AG04450 (cell line): ENCODE measurements at regions not wholly inside any gene's neighbourhood (a gene's known extent, or its start where the extent isn't known, plus 50 kb on each side); places are given as distances from the start of the nearest gene placed in this dataset.
A peak's percentile ranks its signal among the peaks of the same experiment; 100 is the strongest.

Experiments used
- CTCF ChIA-PET: fragments of 300-600, 350-600 bp; formaldehyde crosslinking; extraction: SDS; loops from one replicate; lab custom pipeline; 2022; ENCODE audit warnings: antibody characterized with exemption, inconsistent platforms; lab: Charles Lee
- POLR2A ChIA-PET: fragments of 350-600 bp; formaldehyde crosslinking; extraction: SDS; loops from one replicate; lab custom pipeline; 2021; ENCODE audit warnings: antibody characterized with exemption, inconsistent platforms; lab: Yijun Ruan, JAX
- DNase-seq: peaks from one replicate; pipeline ENCODE4 v3.0.0-alpha.2; 2011; ENCODE audit warnings: low read depth, low spot score
- H3K27ac ChIP-seq: one replicate; pipeline ENCODE4 v1.5.1; 2012; ENCODE audit warnings: low read depth, low read length, control low read depth
- H3K27me3 ChIP-seq: one replicate; pipeline ENCODE4 v1.6.0; 2012; ENCODE audit warnings: low read length; ENCODE audit not compliant: control insufficient read depth, insufficient read depth
- H3K4me3 ChIP-seq: 2 replicates; pipeline ENCODE4 v1.5.1; 2011; ENCODE audit warnings: mild to moderate bottlenecking, low read depth, low read length, control low read depth
- H3K9me3 ChIP-seq: 2 replicates; pipeline ENCODE4 v1.5.1; 2012; ENCODE audit warnings: low read length; ENCODE audit not compliant: control insufficient read depth, insufficient read depth
- TF ChIP-seq, protein P1 (sequence below): IDR thresholded peaks from 2 replicates; pipeline ENCODE4 v1.5.1; 2011; ENCODE audit warnings: low read depth, low read length, control low read depth, inconsistent platforms

DNA sequence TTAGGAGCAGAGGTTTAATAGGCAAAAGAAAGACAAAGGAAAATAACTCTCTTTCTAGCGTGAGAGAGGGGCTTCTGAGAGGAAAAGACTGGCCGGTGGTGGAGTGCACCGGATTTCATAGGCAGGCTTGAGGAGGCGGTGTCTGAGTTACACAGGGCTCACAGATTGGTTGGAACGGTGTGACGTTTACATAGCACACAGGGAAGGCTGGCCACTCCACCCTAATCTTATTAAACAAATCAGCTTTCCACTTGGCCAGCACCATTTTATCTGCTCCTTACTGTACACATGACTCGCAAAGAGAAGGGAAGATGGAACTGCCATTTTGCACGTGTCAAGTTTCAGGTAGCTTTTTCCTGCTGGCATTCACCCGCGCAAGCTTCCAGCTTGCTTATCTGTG is 587.7 kb downstream of the RPL10L start:
- H3K27me3 ChIP-seq: no peaks in the 10 kb centered on the region
- CTCF ChIA-PET: no interaction called here
- TF ChIP-seq, protein P1, sequence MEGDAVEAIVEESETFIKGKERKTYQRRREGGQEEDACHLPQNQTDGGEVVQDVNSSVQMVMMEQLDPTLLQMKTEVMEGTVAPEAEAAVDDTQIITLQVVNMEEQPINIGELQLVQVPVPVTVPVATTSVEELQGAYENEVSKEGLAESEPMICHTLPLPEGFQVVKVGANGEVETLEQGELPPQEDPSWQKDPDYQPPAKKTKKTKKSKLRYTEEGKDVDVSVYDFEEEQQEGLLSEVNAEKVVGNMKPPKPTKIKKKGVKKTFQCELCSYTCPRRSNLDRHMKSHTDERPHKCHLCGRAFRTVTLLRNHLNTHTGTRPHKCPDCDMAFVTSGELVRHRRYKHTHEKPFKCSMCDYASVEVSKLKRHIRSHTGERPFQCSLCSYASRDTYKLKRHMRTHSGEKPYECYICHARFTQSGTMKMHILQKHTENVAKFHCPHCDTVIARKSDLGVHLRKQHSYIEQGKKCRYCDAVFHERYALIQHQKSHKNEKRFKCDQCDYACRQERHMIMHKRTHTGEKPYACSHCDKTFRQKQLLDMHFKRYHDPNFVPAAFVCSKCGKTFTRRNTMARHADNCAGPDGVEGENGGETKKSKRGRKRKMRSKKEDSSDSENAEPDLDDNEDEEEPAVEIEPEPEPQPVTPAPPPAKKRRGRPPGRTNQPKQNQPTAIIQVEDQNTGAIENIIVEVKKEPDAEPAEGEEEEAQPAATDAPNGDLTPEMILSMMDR: no peak
- H3K27ac ChIP-seq: no peak overlapping the region
- no peak for DNase-seq
- POLR2A ChIA-PET: no interaction called here
- H3K9me3 ChIP-seq: peaks cover 3% of the 10 kb centered on the region; the same call in 1 of the 2 replicates
- no peak overlapping the region for H3K4me3 ChIP-seq

DNA sequence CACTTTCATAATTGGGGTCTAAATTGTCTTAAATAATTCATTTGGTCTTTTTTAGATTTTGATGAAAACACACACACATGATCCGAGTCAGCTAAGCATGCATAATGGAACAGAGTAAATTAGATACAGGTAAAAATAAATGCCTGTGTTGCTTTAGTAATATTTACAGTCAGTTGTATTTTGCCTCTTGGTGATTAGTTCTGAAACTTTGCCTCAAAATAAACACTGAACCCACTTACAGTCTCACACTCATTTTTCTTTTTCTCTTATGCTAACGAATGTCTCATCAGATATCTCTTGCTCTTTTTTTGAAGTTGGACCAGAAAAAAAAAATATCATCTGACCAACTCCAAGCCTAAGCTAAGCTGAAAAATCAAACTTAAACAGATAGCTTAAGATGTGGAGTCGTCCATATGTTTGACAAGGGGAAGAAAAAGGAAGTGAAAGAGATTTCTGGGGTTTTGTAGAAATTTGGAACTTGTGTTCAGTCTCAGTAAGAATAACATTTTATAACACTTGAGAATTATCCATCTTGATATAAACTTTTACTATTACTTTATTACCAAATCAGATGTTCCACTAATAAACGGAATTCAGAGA is 592.5 kb downstream of the RPL10L start:
- Histone ChIP-seq H3K4me3 (no peak overlapping the region), H3K27me3 (no peaks in the 10 kb centered on the region), H3K27ac (no peak overlapping the region), H3K9me3 (peaks cover 3% of the 10 kb centered on the region; the same call in 1 of the 2 replicates)
- no peak for DNase-seq
- POLR2A ChIA-PET: no interaction called here
- TF ChIP-seq, protein P1: no peak
- CTCF ChIA-PET: no interaction called here

- ChIA-PET POLR2A (no interaction called here), CTCF (no interaction called here)
- TF ChIP-seq, protein P1: no peak
- Histone ChIP-seq H3K4me3 (no peak overlapping the region), H3K27me3 (no peaks in the 10 kb centered on the region), H3K9me3 (no peaks in the 10 kb centered on the region), H3K27ac (no peak overlapping the region)
- no peak for DNase-seq
Observed at GRCh38 chr14:46057799-46058198, 593.8 kb downstream of the RPL10L start.

- Histone ChIP-seq H3K27ac (no peak overlapping the region), H3K9me3 (no peaks in the 10 kb centered on the region), H3K27me3 (no peaks in the 10 kb centered on the region), H3K4me3 (no peak overlapping the region)
- POLR2A ChIA-PET: no interaction called here
- DNase-seq: peak; percentile 0
- TF ChIP-seq, protein P1: no peak
- CTCF ChIA-PET: no interaction called here
Observed at GRCh38 chr14:46054526-46054925, 597.1 kb downstream of the RPL10L start.

GRCh38 chr14:46053221-46053620 is 598.4 kb downstream of the RPL10L start:
- CTCF ChIA-PET: no interaction called here
- no peaks in the 10 kb centered on the region for H3K27me3 ChIP-seq
- TF ChIP-seq, protein P1: no peak
- no peak overlapping the region for H3K4me3 ChIP-seq
- H3K27ac ChIP-seq: no peak overlapping the region
- POLR2A ChIA-PET: no interaction called here
- no peaks in the 10 kb centered on the region for H3K9me3 ChIP-seq
- no peak for DNase-seq
